ENCODE measurements at regions not wholly inside any gene's neighbourhood (a gene's known extent, or its start where the extent isn't known, plus 50 kb on each side); places are given as distances from the start of the nearest gene placed in this dataset.
"Not testable (repeated sequence)": the region's sequence is repeated elsewhere in the genome, so short reads cannot be mapped to it uniquely, and the experiment has no call there.

GRCh38 chr9:626114-626513 lies 215.4 kb upstream of the DMRT1 start:
- TF ChIP-seq CTCF, POLR2AphosphoS5, POLR2A (IDR thresholded peaks at IDR 0.05): not testable (repeated sequence)

All from prostate gland (tissue), 2 donors.